Tibial nerve (tissue), 4 donors: ENCODE measurements at regions not wholly inside any gene's neighbourhood (a gene's known extent, or its start where the extent isn't known, plus 50 kb on each side); places are given as distances from the start of the nearest gene placed in this dataset.
"Not testable (repeated sequence)": the region's sequence is repeated elsewhere in the genome, so short reads cannot be mapped to it uniquely, and the experiment has no call there.

ENCODE experiments used
- DNase-seq, 2 donors: peaks; one replicate each; pipeline ENCODE4 v3.0.0-alpha.2; 2019; ENCODE audit warnings: low spot score in 2 of 2
- H3K27ac ChIP-seq, 4 donors: fragments of 200-600 bp; sonication (generic) in 3 of 4; one replicate each; pipeline ENCODE4 v1.5.1; 2017 to 2019; ENCODE audit warnings: mild to moderate bottlenecking in 1 of 4
- H3K27me3 ChIP-seq, 2 donors: fragments of 200-600 bp; sonication (generic) in 1 of 2; one replicate each; pipeline versions ENCODE4 v1.5.1 to v1.6.0; 2017 to 2019
- H3K36me3 ChIP-seq, 3 donors: fragments of 200-600 bp; sonication (generic); one replicate each; pipeline ENCODE4 v1.5.1; 2018 to 2019
- H3K4me1 ChIP-seq, 4 donors: fragments of 200-600 bp; sonication (generic) in 3 of 4; one replicate each; pipeline ENCODE4 v1.5.1; 2017 to 2019
- H3K4me3 ChIP-seq, 4 donors: fragments of 200-600 bp; sonication (generic) in 3 of 4; one replicate each; pipeline ENCODE4 v1.5.1; 2017 to 2019; ENCODE audit warnings: mild to moderate bottlenecking in 1 of 4, moderate library complexity in 1 of 4
- H3K9me3 ChIP-seq, 4 donors: fragments of 200-600 bp; sonication (generic) in 3 of 4; one replicate each; pipeline ENCODE4 v1.5.1; 2017 to 2019
- EP300 ChIP-seq, 2 donors: sonication (generic); formaldehyde crosslinking; IDR thresholded peaks; one replicate each; pipeline ENCODE4 v1.6.1; 2017; ENCODE audit warnings: antibody characterized with exemption in 2 of 2, mild to moderate bottlenecking in 1 of 2
- POLR2A ChIP-seq, 2 donors: fragments of 450-650 bp; IDR thresholded peaks; one replicate each; pipeline ENCODE4 v1.6.1; 2017; ENCODE audit warnings: antibody characterized with exemption in 2 of 2, mild to moderate bottlenecking in 2 of 2, moderate library complexity in 2 of 2
- whole genome bisulfite sequencing, 2 donors: methylation state at CpG; one replicate each; pipeline ENCODE4 v1.1.5; 2018; 5-methylcytosine and 5-hydroxymethylcytosine counted together
- TF ChIP-seq, protein P1 (sequence below), 5 experiments: fragments of 200-600 bp in 3 of 5; fragments of 450-650 bp in 2 of 5; sonication (generic) in 3 of 5; IDR thresholded peaks; one replicate each; pipeline ENCODE4 v1.5.1; 2016 to 2019; ENCODE audit warnings: antibody characterized with exemption in 5 of 5, mild to moderate bottlenecking in 3 of 5, moderate library complexity in 2 of 5

DNA sequence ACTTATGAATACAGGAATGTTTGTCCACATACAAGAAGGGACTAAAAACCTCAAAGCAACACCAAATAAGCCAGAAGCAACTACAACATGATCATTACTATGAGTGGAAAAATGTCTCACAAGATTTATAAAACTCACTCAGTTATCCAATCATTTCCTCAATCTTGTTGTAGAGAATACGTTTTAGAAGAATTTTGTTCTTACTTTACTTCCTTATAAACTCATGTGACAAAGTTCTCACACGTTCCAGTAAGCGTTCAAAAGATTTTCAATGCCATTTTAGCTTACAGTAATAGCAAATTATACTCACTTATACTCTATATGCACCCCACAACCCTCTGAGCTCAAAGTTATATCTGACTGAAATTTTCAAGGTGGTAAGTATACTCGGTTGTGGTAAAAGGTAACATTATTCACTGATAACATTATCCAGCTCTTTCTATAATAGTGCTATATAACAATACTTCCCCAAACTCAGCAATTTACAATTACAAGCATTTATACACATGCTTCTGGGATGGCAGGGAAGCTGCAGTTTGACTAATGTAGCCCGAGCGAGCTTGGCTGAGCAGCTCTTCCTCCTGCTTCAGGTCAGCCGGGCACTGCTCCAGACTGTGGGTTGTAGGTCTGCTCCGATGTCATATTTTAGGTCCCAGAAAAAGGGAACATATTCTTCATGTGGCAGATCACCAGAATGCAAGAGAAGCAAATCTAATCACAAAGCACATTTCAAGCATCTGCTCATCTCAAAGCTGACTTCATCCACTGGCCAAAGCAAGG is 226.3 kb downstream of the RCHY1 start:
- Histone ChIP-seq H3K27ac (no peak overlapping the region), H3K36me3 (no peaks in the 10 kb centered on the region), H3K9me3 (peaks cover 0 to 3% (median 0%) of the 10 kb centered on the region in 4 donors), H3K27me3 (no peaks in the 10 kb centered on the region), H3K4me1 (no peaks in the 10 kb centered on the region), H3K4me3 (no peak overlapping the region)
- DNase-seq, result no peak
- TF ChIP-seq, protein P1, sequence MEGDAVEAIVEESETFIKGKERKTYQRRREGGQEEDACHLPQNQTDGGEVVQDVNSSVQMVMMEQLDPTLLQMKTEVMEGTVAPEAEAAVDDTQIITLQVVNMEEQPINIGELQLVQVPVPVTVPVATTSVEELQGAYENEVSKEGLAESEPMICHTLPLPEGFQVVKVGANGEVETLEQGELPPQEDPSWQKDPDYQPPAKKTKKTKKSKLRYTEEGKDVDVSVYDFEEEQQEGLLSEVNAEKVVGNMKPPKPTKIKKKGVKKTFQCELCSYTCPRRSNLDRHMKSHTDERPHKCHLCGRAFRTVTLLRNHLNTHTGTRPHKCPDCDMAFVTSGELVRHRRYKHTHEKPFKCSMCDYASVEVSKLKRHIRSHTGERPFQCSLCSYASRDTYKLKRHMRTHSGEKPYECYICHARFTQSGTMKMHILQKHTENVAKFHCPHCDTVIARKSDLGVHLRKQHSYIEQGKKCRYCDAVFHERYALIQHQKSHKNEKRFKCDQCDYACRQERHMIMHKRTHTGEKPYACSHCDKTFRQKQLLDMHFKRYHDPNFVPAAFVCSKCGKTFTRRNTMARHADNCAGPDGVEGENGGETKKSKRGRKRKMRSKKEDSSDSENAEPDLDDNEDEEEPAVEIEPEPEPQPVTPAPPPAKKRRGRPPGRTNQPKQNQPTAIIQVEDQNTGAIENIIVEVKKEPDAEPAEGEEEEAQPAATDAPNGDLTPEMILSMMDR (IDR thresholded peaks at IDR 0.05), result no peak
- no peak for TF ChIP-seq POLR2A (IDR thresholded peaks at IDR 0.05)
- TF ChIP-seq EP300 (IDR thresholded peaks at IDR 0.05), result no peak
- WGBS, 2 donors, result 71% methylated on average over 8 of the region's 8 CpGs

DNA sequence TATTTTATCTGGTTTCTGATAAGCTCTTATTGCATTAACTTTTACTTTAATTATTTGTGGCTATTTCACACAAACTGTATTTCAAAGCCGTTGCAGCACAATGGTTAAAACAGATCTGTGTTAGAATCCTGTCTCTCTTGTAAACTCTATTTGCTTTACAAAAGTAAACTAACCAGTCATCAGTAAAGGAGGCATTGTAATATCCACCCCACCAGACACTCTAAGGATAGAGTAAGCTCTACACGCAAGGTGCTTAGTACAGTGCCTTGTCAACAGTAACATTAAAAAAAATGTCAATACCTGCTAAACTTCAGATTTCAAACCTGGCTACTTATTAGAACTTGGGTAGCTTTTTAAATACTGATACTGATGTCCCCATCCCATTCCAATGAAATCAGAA is 228.4 kb downstream of the RCHY1 start:
- H3K4me3 ChIP-seq, result no peak overlapping the region
- H3K9me3 ChIP-seq, result peaks cover 0 to 2% (median 0%) of the 10 kb centered on the region in 4 donors
- 84 to 85% methylated on average over 2 of the region's 2 CpGs for WGBS, 2 donors
- H3K27me3 ChIP-seq, result no peaks in the 10 kb centered on the region
- no peaks in the 10 kb centered on the region for H3K4me1 ChIP-seq
- H3K27ac ChIP-seq, result no peak overlapping the region
- TF ChIP-seq, protein P1 (IDR thresholded peaks at IDR 0.05), result no peak
- TF ChIP-seq POLR2A (IDR thresholded peaks at IDR 0.05) (no peak), EP300 (IDR thresholded peaks at IDR 0.05) (no peak)
- no peak for DNase-seq
- H3K36me3 ChIP-seq, result no peaks in the 10 kb centered on the region

- no peak for DNase-seq
- Histone ChIP-seq H3K27ac (no peak overlapping the region), H3K36me3 (no peaks in the 10 kb centered on the region), H3K9me3 (peaks cover 0 to 10% (median 0%) of the 10 kb centered on the region in 4 donors), H3K4me1 (no peaks in the 10 kb centered on the region), H3K4me3 (no peak overlapping the region), H3K27me3 (no peaks in the 10 kb centered on the region)
- no peak for TF ChIP-seq POLR2A (IDR thresholded peaks at IDR 0.05)
- TF ChIP-seq, protein P1 (IDR thresholded peaks at IDR 0.05), result no peak
- TF ChIP-seq EP300 (IDR thresholded peaks at IDR 0.05), result no peak
Measured at GRCh38 chr4:75284831-75285230, 229.4 kb downstream of the RCHY1 start.

DNA sequence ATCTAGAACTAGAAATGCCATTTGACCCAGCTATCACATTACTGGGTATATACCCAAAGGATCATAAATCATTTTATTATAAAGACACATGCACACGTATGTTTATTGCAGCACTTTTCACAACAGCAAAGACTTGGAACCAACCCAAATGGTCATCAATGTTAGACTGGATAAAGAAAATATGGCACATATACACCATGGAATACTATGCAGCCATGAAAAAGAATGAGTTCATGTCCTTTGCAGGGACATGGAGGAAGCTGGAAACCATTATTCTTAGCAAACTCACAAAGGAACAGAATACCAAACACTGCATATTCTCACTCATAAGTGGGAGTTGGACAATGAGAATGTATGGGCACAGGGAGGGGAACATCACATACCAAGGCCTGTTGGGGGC is 233.7 kb downstream of the RCHY1 start:
- H3K27ac ChIP-seq, H3K36me3 ChIP-seq, DNase-seq, H3K4me3 ChIP-seq, H3K27me3 ChIP-seq, H3K4me1 ChIP-seq: not testable (repeated sequence)
- 83 to 88% methylated on average over 1 of the region's 1 CpG for WGBS, 2 donors
- H3K9me3 ChIP-seq, result peaks cover 0 to 24% (median 0%) of the 10 kb centered on the region in 4 donors

- no peak overlapping the region for H3K4me3 ChIP-seq
- no peak overlapping the region for H3K27ac ChIP-seq
- no peak for DNase-seq
- TF ChIP-seq, protein P1 (IDR thresholded peaks at IDR 0.05), result no peak
- TF ChIP-seq EP300 (IDR thresholded peaks at IDR 0.05) (no peak), POLR2A (IDR thresholded peaks at IDR 0.05) (no peak)
- 47 to 71% methylated on average over 2 of the region's 2 CpGs for whole genome bisulfite sequencing, 2 donors
- H3K27me3 ChIP-seq, result no peaks in the 10 kb centered on the region
- no peaks in the 10 kb centered on the region for H3K4me1 ChIP-seq
- no peaks in the 10 kb centered on the region for H3K36me3 ChIP-seq
- H3K9me3 ChIP-seq, result no peaks in the 10 kb centered on the region
Measured at GRCh38 chr4:75259306-75259705, 254.9 kb downstream of the RCHY1 start.
